Panc1 (cell line): ENCODE measurements at regions not wholly inside any gene's neighbourhood (a gene's known extent, or its start where the extent isn't known, plus 50 kb on each side); places are given as distances from the start of the nearest gene placed in this dataset.

ENCODE experiments used
- CTCF ChIP-seq: fragments of 450-650 bp; IDR thresholded peaks from 2 replicates; pipeline ENCODE4 v1.5.1; 2017; ENCODE audit warnings: mild to moderate bottlenecking
- POLR2AphosphoS5 ChIP-seq: IDR thresholded peaks from 2 replicates; pipeline ENCODE4 v1.6.1; 2012; ENCODE audit warnings: mild to moderate bottlenecking, low read depth, low read length, moderate library complexity
- SIN3A ChIP-seq: IDR thresholded peaks from 2 replicates; pipeline ENCODE4 v1.6.1; 2012; ENCODE audit warnings: low read depth, mild to moderate bottlenecking, low read length, moderate library complexity, borderline replicate concordance; ENCODE audit not compliant: insufficient read depth
- TCF7L2 ChIP-seq: IDR thresholded peaks from 2 replicates; pipeline ENCODE4 v1.6.1; 2011; ENCODE audit warnings: mild to moderate bottlenecking, low read depth, low read length, inconsistent platforms

- TF ChIP-seq CTCF (no peak), SIN3A (no peak), POLR2AphosphoS5 (no peak), TCF7L2 (no peak)
Observed at GRCh38 chr12:98060411-98060810, 455.0 kb upstream of the TMPO start.
